ENCODE measurements at regions not wholly inside any gene's neighbourhood (a gene's known extent, or its start where the extent isn't known, plus 50 kb on each side); places are given as distances from the start of the nearest gene placed in this dataset.

- H3K27ac ChIP-seq: peak overlapping the region; percentile 71
- no peak for DNase-seq (ENCODE audit: low read depth, low spot score)
Measured at GRCh38 chr10:21273400-21273968, 252.0 kb downstream of the SKIDA1 start.

- no peak for DNase-seq (ENCODE audit: low read depth, low spot score)
- peak overlapping the region; percentile 71 for H3K27ac ChIP-seq
Measured at GRCh38 chr10:21272643-21273399, 252.7 kb downstream of the SKIDA1 start.

GRCh38 chr10:21270976-21271375 lies 254.5 kb downstream of the SKIDA1 start:
- DNase-seq (ENCODE audit: low read depth, low spot score): no peak

GRCh38 chr10:21269289-21269688 lies 256.2 kb downstream of the SKIDA1 start:
- no peak overlapping the region for H3K27ac ChIP-seq
- no peak for DNase-seq (ENCODE audit: low read depth, low spot score)

More at GRCh38 chr10:21270976-21271375, 254.5 kb downstream of the SKIDA1 start:
- H3K27ac ChIP-seq: no peak overlapping the region

- H3K27ac ChIP-seq: no peak overlapping the region
- peak; percentile 55 for DNase-seq (ENCODE audit: low read depth, low spot score)
Measured at GRCh38 chr10:21265622-21266021, 259.9 kb downstream of the SKIDA1 start.

GRCh38 chr10:21264271-21264670 lies 261.2 kb downstream of the SKIDA1 start:
- H3K27ac ChIP-seq: peak overlapping the region; percentile 13
- peak; percentile 84 for DNase-seq (ENCODE audit: low read depth, low spot score)

GRCh38 chr10:21263839-21264238 lies 261.6 kb downstream of the SKIDA1 start:
- DNase-seq (ENCODE audit: low read depth, low spot score): no peak
- peak overlapping the region; percentile 13 for H3K27ac ChIP-seq

GRCh38 chr10:21263263-21263803 lies 262.1 kb downstream of the SKIDA1 start:
- no peak overlapping the region for H3K27ac ChIP-seq
- DNase-seq (ENCODE audit: low read depth, low spot score): no peak

- H3K27ac ChIP-seq: no peak overlapping the region
Measured at GRCh38 chr10:21261842-21262294, 263.6 kb downstream of the SKIDA1 start.

GRCh38 chr10:21260506-21261149 lies 264.9 kb downstream of the SKIDA1 start:
- no peak overlapping the region for H3K27ac ChIP-seq
- DNase-seq (ENCODE audit: low read depth, low spot score): no peak

More at GRCh38 chr10:21261842-21262294, 263.6 kb downstream of the SKIDA1 start:
- no peak for DNase-seq (ENCODE audit: low read depth, low spot score)

- no peak overlapping the region for H3K27ac ChIP-seq
- DNase-seq (ENCODE audit: low read depth, low spot score): no peak
Measured at GRCh38 chr10:21260066-21260465, 265.4 kb downstream of the SKIDA1 start.

GRCh38 chr10:21257919-21258318 lies 267.6 kb downstream of the SKIDA1 start:
- H3K27ac ChIP-seq: no peak overlapping the region
- DNase-seq (ENCODE audit: low read depth, low spot score): no peak

GRCh38 chr10:21257191-21257590 lies 268.3 kb downstream of the SKIDA1 start:
- no peak for DNase-seq (ENCODE audit: low read depth, low spot score)
- H3K27ac ChIP-seq: no peak overlapping the region

GRCh38 chr10:21249435-21249834 lies 276.0 kb downstream of the SKIDA1 start:
- DNase-seq (ENCODE audit: low read depth, low spot score): no peak
- H3K27ac ChIP-seq: no peak overlapping the region

GRCh38 chr10:21247592-21247991 lies 277.9 kb downstream of the SKIDA1 start:
- no peak overlapping the region for H3K27ac ChIP-seq
- no peak for DNase-seq (ENCODE audit: low read depth, low spot score)

GRCh38 chr10:21246178-21246577 lies 279.3 kb downstream of the SKIDA1 start:
- H3K27ac ChIP-seq: no peak overlapping the region
- DNase-seq (ENCODE audit: low read depth, low spot score): no peak

- no peak for DNase-seq (ENCODE audit: low read depth, low spot score)
- no peak overlapping the region for H3K27ac ChIP-seq
Measured at GRCh38 chr10:21243748-21244257, 281.7 kb downstream of the SKIDA1 start.

GRCh38 chr10:21242915-21243314 lies 282.6 kb downstream of the SKIDA1 start:
- no peak for DNase-seq (ENCODE audit: low read depth, low spot score)
- H3K27ac ChIP-seq: no peak overlapping the region

- DNase-seq (ENCODE audit: low read depth, low spot score): no peak
- H3K27ac ChIP-seq: no peak overlapping the region
Measured at GRCh38 chr10:21238717-21239116, 286.8 kb downstream of the SKIDA1 start.

GRCh38 chr10:21238044-21238443 lies 287.4 kb downstream of the SKIDA1 start:
- H3K27ac ChIP-seq: no peak overlapping the region
- DNase-seq (ENCODE audit: low read depth, low spot score): peak; percentile 2

GRCh38 chr10:21234761-21235160 lies 290.7 kb downstream of the SKIDA1 start:
- no peak for DNase-seq (ENCODE audit: low read depth, low spot score)
- no peak overlapping the region for H3K27ac ChIP-seq

Measured in epithelial cell of prostate (primary cell).